Lower lobe of right lung (tissue), 2 donors: ENCODE measurements at regions not wholly inside any gene's neighbourhood (a gene's known extent, or its start where the extent isn't known, plus 50 kb on each side); places are given as distances from the start of the nearest gene placed in this dataset.
"Not testable (repeated sequence)": the region's sequence is repeated elsewhere in the genome, so short reads cannot be mapped to it uniquely, and the experiment has no call there.

Experiments
- ATAC-seq, 2 donors: fragments of 200-7000 bp; cut with Tn5 transposase; one replicate each; pipeline ENCODE4 v1.9.1; 2020 to 2022; ENCODE audit warnings: mild to moderate bottlenecking in 2 of 2, moderate library complexity in 2 of 2
- DNase-seq: peaks from one replicate; pipeline ENCODE4 v3.0.0-alpha.2; 2020
- H3K27ac ChIP-seq: fragments of 200-600 bp; one replicate; pipeline ENCODE4 v1.8.0; 2022
- H3K27me3 ChIP-seq: fragments of 200-600 bp; one replicate; pipeline ENCODE4 v1.8.0; 2022; ENCODE audit warnings: low read depth
- H3K36me3 ChIP-seq: fragments of 200-600 bp; one replicate; pipeline ENCODE4 v1.8.0; 2022; ENCODE audit warnings: mild to moderate bottlenecking
- H3K4me1 ChIP-seq: fragments of 200-600 bp; one replicate; pipeline ENCODE4 v1.8.0; 2022
- H3K4me3 ChIP-seq: fragments of 200-600 bp; one replicate; pipeline ENCODE4 v1.8.0; 2022; ENCODE audit warnings: mild to moderate bottlenecking
- H3K9me3 ChIP-seq: fragments of 200-600 bp; one replicate; pipeline ENCODE4 v1.8.0; 2022
- intact Hi-C: fragments of 100-400 bp; cut with DNase I; formaldehyde crosslinking; loops from one replicate; pipeline ENCODE4 v1.11.0; 2022
- TF ChIP-seq, protein P1 (sequence below): fragments of 200-600 bp; IDR thresholded peaks from one replicate; pipeline ENCODE4 v1.8.0; 2022; ENCODE audit warnings: antibody characterized with exemption, mild to moderate bottlenecking
- donor health status: DM: no; HTN: yes; CAD: no; lungs with severe emphysema.

DNA sequence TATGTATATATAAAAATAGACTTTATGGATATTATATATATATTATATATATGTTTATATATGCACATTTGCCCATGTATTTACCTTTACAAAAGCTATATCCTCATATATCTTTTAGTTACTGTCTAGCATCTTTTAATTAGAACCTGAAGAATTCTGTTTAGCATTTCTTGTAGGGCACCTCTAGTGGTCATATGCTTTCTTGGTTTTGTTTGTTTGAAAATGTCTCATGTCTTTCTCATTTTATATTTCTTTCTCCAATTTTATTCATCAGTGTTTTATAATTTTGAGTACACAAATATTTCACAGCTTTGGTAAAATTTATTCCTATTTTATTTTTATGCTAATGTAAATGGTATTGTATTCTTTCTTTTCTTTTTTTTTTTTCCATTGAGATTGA, 70.3 kb upstream of the SPIN4 start:
- intact Hi-C loops, result no loop called here
- no peaks in the 10 kb centered on the region for H3K27me3 ChIP-seq
- no peaks in the 10 kb centered on the region for H3K36me3 ChIP-seq
- DNase-seq, result no peak
- ATAC-seq, result no peak
- no peak overlapping the region for H3K27ac ChIP-seq
- H3K4me1 ChIP-seq, result no peaks in the 10 kb centered on the region
- TF ChIP-seq, protein P1, sequence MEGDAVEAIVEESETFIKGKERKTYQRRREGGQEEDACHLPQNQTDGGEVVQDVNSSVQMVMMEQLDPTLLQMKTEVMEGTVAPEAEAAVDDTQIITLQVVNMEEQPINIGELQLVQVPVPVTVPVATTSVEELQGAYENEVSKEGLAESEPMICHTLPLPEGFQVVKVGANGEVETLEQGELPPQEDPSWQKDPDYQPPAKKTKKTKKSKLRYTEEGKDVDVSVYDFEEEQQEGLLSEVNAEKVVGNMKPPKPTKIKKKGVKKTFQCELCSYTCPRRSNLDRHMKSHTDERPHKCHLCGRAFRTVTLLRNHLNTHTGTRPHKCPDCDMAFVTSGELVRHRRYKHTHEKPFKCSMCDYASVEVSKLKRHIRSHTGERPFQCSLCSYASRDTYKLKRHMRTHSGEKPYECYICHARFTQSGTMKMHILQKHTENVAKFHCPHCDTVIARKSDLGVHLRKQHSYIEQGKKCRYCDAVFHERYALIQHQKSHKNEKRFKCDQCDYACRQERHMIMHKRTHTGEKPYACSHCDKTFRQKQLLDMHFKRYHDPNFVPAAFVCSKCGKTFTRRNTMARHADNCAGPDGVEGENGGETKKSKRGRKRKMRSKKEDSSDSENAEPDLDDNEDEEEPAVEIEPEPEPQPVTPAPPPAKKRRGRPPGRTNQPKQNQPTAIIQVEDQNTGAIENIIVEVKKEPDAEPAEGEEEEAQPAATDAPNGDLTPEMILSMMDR, result no peak
- no peak overlapping the region for H3K4me3 ChIP-seq
- H3K9me3 ChIP-seq, result no peaks in the 10 kb centered on the region

DNA sequence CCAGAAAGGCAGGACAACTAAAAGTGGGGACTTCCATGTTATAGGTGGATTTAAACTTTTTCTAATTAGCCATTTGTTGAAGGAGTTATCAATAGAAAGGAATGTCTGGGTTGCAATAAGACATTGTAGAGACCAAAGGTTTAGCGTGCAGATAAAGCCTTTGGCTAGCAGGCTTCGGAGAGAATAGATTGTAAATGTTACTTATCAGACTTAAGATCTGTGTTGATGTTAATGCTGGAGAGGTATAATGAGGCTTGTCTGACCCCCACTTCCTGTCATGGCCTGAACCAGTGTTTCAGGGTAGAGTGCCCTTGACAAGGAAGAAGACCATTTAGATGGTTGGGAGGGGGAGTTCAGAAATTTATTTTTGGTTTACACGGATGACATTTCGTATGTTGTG, 67.1 kb upstream of the SPIN4 start:
- intact Hi-C loops, result no loop called here

DNA sequence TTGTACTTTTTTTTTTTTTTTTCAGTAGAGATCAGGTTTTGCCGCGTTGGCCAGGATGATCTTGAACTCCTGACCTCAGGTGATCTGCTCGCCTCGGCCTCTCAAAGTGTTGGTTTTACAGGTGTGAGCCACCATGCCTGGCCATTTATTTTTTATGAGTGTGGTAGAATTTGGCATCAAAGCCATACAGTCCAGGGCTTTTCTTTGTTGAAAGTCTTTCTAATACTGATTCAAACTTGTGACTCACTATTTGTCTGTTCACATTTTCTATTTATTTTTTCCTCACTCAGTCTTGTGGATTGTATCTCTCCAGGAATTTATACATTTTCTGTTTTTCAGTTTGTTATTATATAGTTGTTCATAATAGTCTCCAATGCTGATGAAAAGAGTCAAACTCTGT, 66.5 kb upstream of the SPIN4 start:
- no peaks in the 10 kb centered on the region for H3K27me3 ChIP-seq
- TF ChIP-seq, protein P1, result no peak
- H3K36me3 ChIP-seq, result no peaks in the 10 kb centered on the region
- H3K4me1 ChIP-seq, result no peaks in the 10 kb centered on the region
- ATAC-seq, result no peak
- DNase-seq, result no peak
- intact Hi-C loops, result no loop called here
- no peaks in the 10 kb centered on the region for H3K9me3 ChIP-seq
- H3K27ac ChIP-seq, result no peak overlapping the region
- H3K4me3 ChIP-seq, result no peak overlapping the region

More for the DNA sequence above, 67.1 kb upstream of the SPIN4 start:
- H3K4me1 ChIP-seq, result no peaks in the 10 kb centered on the region
- no peak for ATAC-seq
- H3K36me3 ChIP-seq, result no peaks in the 10 kb centered on the region
- H3K4me3 ChIP-seq, result no peak overlapping the region
- H3K9me3 ChIP-seq, result no peaks in the 10 kb centered on the region
- no peaks in the 10 kb centered on the region for H3K27me3 ChIP-seq
- TF ChIP-seq, protein P1, result no peak
- no peak overlapping the region for H3K27ac ChIP-seq
- no peak for DNase-seq

DNA sequence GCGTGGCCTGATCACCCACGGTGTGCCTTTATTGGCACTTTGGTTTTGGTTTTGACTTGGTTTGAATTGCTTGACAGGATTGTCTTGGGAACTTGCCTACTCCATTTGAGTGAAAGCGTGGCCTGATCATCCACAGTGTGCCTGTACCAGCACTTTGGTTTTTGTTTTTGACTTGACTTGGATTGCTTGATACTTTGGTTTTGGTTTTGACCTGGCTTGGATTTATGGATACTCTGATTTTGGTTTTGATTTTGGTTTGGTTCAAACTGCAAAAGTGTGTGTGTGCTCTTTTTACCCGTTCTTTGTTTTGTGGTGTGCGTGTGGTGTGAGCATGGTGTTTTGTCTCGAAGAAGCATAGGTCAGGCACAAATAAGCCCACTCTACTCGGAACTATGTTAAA, 58.8 kb upstream of the SPIN4 start:
- H3K36me3 ChIP-seq, H3K27me3 ChIP-seq, H3K27ac ChIP-seq, DNase-seq, intact Hi-C loops, H3K4me1 ChIP-seq, ATAC-seq, H3K9me3 ChIP-seq, H3K4me3 ChIP-seq: not testable (repeated sequence)

DNA sequence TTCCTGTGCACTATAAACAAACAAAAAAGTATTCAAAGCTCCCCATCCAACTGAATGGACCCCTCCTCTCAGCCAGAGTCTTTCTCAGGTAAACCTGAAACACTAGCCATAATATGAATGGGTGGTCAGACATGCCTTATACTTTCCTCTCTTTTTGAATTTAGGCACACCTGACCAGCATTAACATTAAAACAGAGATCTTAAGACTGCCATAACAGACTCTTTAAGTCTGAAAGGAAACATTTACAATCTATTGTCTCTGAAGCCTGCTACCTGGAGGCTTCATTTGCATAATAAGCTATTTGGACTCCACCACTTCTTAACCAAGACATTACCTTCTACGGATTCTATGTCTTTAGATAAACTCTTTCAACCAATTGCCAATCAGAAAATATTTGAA, 56.9 kb upstream of the SPIN4 start:
- H3K9me3 ChIP-seq, result no peaks in the 10 kb centered on the region
- H3K4me3 ChIP-seq, result no peak overlapping the region
- intact Hi-C loops, result no loop called here
- no peak overlapping the region for H3K27ac ChIP-seq
- no peaks in the 10 kb centered on the region for H3K27me3 ChIP-seq
- ATAC-seq (no peak), DNase-seq (no peak)
- H3K36me3 ChIP-seq, result no peaks in the 10 kb centered on the region
- TF ChIP-seq, protein P1, result no peak
- H3K4me1 ChIP-seq, result no peaks in the 10 kb centered on the region

DNA sequence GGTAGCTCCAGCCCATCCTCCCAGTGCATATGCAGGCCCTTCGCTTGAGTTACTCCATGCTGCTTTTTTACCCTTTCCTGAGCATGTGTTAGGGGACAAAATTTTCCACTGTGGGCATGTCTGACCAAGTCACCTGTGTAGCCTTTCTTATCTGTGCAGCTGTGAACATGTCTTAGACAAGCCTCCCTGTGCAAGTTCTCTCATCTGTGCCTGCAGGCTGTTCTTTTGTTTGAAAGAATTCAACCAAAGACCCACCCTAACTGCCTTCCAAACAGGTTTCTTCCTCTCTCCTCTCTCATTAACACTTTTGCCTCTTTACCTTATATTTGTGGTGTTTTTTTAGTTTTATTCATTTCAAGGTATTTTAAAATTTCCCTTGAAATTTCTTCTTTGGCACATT, 53.2 kb upstream of the SPIN4 start:
- Histone ChIP-seq H3K4me1 (no peaks in the 10 kb centered on the region), H3K9me3 (no peaks in the 10 kb centered on the region), H3K36me3 (no peaks in the 10 kb centered on the region), H3K27ac (no peak overlapping the region), H3K4me3 (no peak overlapping the region), H3K27me3 (no peaks in the 10 kb centered on the region)
- ATAC-seq, result no peak
- TF ChIP-seq, protein P1, result no peak
- no peak for DNase-seq
- intact Hi-C loops, result no loop called here
